HL-60 (cell line): ENCODE measurements at regions not wholly inside any gene's neighbourhood (a gene's known extent, or its start where the extent isn't known, plus 50 kb on each side); places are given as distances from the start of the nearest gene placed in this dataset.

Experiments used
- DNase-seq, 2 experiments: peaks; one replicate each; pipeline ENCODE4 v3.0.0-alpha.2; 2010 to 2020; ENCODE audit warnings: low read depth in 1 of 2, low spot score in 1 of 2
- H3K27ac ChIP-seq: fragments of 250-450 bp; sonication (Bioruptor Pico); replicated peaks from 2 replicates; pipeline ENCODE4 v1.5.1; 2020; ENCODE audit warnings: mild to moderate bottlenecking, moderate library complexity
- H3K27me3 ChIP-seq: fragments of 250-450 bp; sonication (Bioruptor Pico); 2 replicates; pipeline ENCODE4 v1.5.1; 2021; ENCODE audit warnings: mild to moderate bottlenecking, moderate library complexity; ENCODE audit not compliant: insufficient read depth, poor library complexity, severe bottlenecking
- H3K4me3 ChIP-seq: replicated peaks from 2 replicates; pipeline ENCODE4 v1.5.1; 2011; ENCODE audit warnings: mild to moderate bottlenecking, control low read depth, low read length; ENCODE audit not compliant: insufficient read depth
- GABPA ChIP-seq: IDR thresholded peaks from 2 replicates; pipeline ENCODE4 v1.6.1; 2012; ENCODE audit warnings: low read depth
- POLR2AphosphoS5 ChIP-seq: IDR thresholded peaks from 2 replicates; pipeline ENCODE4 v1.6.1; 2012; ENCODE audit warnings: low read depth
- SPI1 ChIP-seq: IDR thresholded peaks from 2 replicates; pipeline ENCODE4 v1.6.1; 2012; ENCODE audit warnings: low read depth, mild to moderate bottlenecking, borderline replicate concordance
- TF ChIP-seq, protein P1 (sequence below): IDR thresholded peaks from 2 replicates; pipeline ENCODE4 v1.6.1; 2012; ENCODE audit warnings: low read depth; ENCODE audit not compliant: insufficient replicate concordance
- TF ChIP-seq, protein P2 (sequence below): IDR thresholded peaks from one replicate; pipeline ENCODE4 v1.5.1; 2011; ENCODE audit warnings: low read length, control low read depth, inconsistent platforms; ENCODE audit not compliant: insufficient read depth

DNA sequence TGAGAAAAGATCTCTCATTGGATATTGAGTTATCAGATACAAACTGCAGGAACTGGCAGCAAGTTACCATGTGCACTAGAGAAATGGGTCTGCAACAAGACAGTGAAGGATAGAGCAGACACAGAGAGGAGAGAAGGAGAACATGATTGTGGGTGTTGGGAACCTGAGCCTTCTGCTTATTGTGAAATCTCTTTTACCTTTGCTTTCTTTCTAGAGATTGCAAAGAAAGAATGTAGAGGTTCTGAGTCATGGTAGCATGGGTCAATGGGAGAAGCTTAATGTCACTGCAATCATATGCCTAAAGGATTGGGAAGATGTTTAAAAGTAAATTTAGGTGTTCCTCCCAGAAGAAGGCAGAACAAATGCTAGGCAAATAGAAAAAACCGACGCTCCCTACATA is 821.4 kb downstream of the CCSER2 start:
- DNase-seq = no peak
- no peak overlapping the region for H3K27ac ChIP-seq
- TF ChIP-seq, protein P1, sequence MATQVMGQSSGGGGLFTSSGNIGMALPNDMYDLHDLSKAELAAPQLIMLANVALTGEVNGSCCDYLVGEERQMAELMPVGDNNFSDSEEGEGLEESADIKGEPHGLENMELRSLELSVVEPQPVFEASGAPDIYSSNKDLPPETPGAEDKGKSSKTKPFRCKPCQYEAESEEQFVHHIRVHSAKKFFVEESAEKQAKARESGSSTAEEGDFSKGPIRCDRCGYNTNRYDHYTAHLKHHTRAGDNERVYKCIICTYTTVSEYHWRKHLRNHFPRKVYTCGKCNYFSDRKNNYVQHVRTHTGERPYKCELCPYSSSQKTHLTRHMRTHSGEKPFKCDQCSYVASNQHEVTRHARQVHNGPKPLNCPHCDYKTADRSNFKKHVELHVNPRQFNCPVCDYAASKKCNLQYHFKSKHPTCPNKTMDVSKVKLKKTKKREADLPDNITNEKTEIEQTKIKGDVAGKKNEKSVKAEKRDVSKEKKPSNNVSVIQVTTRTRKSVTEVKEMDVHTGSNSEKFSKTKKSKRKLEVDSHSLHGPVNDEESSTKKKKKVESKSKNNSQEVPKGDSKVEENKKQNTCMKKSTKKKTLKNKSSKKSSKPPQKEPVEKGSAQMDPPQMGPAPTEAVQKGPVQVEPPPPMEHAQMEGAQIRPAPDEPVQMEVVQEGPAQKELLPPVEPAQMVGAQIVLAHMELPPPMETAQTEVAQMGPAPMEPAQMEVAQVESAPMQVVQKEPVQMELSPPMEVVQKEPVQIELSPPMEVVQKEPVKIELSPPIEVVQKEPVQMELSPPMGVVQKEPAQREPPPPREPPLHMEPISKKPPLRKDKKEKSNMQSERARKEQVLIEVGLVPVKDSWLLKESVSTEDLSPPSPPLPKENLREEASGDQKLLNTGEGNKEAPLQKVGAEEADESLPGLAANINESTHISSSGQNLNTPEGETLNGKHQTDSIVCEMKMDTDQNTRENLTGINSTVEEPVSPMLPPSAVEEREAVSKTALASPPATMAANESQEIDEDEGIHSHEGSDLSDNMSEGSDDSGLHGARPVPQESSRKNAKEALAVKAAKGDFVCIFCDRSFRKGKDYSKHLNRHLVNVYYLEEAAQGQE = no peak
- TF ChIP-seq SPI1 (no peak), POLR2AphosphoS5 (no peak), GABPA (no peak)
- TF ChIP-seq, protein P2, sequence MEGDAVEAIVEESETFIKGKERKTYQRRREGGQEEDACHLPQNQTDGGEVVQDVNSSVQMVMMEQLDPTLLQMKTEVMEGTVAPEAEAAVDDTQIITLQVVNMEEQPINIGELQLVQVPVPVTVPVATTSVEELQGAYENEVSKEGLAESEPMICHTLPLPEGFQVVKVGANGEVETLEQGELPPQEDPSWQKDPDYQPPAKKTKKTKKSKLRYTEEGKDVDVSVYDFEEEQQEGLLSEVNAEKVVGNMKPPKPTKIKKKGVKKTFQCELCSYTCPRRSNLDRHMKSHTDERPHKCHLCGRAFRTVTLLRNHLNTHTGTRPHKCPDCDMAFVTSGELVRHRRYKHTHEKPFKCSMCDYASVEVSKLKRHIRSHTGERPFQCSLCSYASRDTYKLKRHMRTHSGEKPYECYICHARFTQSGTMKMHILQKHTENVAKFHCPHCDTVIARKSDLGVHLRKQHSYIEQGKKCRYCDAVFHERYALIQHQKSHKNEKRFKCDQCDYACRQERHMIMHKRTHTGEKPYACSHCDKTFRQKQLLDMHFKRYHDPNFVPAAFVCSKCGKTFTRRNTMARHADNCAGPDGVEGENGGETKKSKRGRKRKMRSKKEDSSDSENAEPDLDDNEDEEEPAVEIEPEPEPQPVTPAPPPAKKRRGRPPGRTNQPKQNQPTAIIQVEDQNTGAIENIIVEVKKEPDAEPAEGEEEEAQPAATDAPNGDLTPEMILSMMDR = no peak
- H3K4me3 ChIP-seq = no peak overlapping the region
- H3K27me3 ChIP-seq = no peaks in the 10 kb centered on the region

GRCh38 chr10:85151506-85151905 is 823.1 kb downstream of the CCSER2 start:
- Histone ChIP-seq H3K27me3 (no peaks in the 10 kb centered on the region), H3K27ac (no peak overlapping the region), H3K4me3 (no peak overlapping the region)
- TF ChIP-seq GABPA (no peak), POLR2AphosphoS5 (no peak), SPI1 (no peak)
- TF ChIP-seq, protein P2 = no peak
- TF ChIP-seq, protein P1 = no peak
- no peak for DNase-seq

- H3K27me3 ChIP-seq = no peaks in the 10 kb centered on the region
- DNase-seq = no peak
- H3K27ac ChIP-seq = no peak overlapping the region
- no peak overlapping the region for H3K4me3 ChIP-seq
- no peak for TF ChIP-seq POLR2AphosphoS5
- TF ChIP-seq GABPA = no peak
These were observed 824.1 kb downstream of the CCSER2 start for GRCh38 chr10:85152496-85152895.

DNA sequence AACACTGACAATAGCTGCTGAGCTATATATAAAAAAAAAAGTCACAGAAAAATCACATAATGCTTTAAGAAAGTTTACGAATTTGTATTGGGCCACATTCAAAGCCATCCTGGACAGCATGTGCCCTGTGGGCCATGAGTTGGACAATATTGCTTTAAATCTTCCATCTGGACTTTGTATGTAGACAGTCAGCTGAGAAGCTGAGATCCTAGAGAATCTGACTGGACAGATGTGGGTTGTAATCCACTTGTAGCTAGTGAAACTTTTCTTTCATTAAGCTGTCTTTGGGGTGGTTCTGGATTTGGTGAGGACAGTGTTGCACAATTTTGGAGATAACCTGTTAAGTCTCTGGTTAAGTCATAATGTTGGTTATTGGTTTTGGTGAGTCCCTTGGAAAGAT is 824.5 kb downstream of the CCSER2 start:
- H3K27ac ChIP-seq = no peak overlapping the region
- H3K27me3 ChIP-seq = no peaks in the 10 kb centered on the region
- H3K4me3 ChIP-seq = no peak overlapping the region
- TF ChIP-seq GABPA = no peak
- TF ChIP-seq, protein P1 = no peak
- no peak for TF ChIP-seq POLR2AphosphoS5
- no peak for TF ChIP-seq SPI1
- TF ChIP-seq, protein P2 = no peak
- no peak for DNase-seq
